ENCODE measurements at regions not wholly inside any gene's neighbourhood (a gene's known extent, or its start where the extent isn't known, plus 50 kb on each side); places are given as distances from the start of the nearest gene placed in this dataset.

- TF ChIP-seq CTCF (IDR thresholded peaks at IDR 0.05 in 2 of 3, conservative IDR thresholded peaks at IDR 0.05 in 1 of 3; ENCODE audit: control insufficient read depth in 2 of 3, extremely low read depth in 1 of 3, insufficient read depth in 1 of 3, low read depth in 3 of 3, low read length in 3 of 3) (no peak), TAF1 (IDR thresholded peaks at IDR 0.05; ENCODE audit: borderline replicate concordance, low read depth, low read length) (no peak), PAX5 (IDR thresholded peaks at IDR 0.05; ENCODE audit: borderline replicate concordance, low read depth, low read length) (no peak), RFX5 (IDR thresholded peaks at IDR 0.05; ENCODE audit: low read depth, low read length) (no peak), FOS (IDR thresholded peaks at IDR 0.05; ENCODE audit: borderline replicate concordance, extremely low read depth, insufficient read length) (no peak), BCL11A (IDR thresholded peaks at IDR 0.05; ENCODE audit: low read depth, low read length) (no peak), RAD51 (IDR thresholded peaks at IDR 0.05) (no peak), PBX3 (IDR thresholded peaks at IDR 0.05; ENCODE audit: insufficient replicate concordance, low read depth, low read length) (no peak)
Measured at GRCh38 chr4:179472164-179472563, 2029.9 kb upstream of the AGA start.

Data from GM12878 (cell line).